Ishikawa (cell line): ENCODE measurements at regions not wholly inside any gene's neighbourhood (a gene's known extent, or its start where the extent isn't known, plus 50 kb on each side); places are given as distances from the start of the nearest gene placed in this dataset.

ENCODE experiments used
- CEBPB ChIP-seq: IDR thresholded peaks from 2 replicates; pipeline ENCODE4 v1.6.1; 2012
- CREB1 ChIP-seq: IDR thresholded peaks from 2 replicates; pipeline ENCODE4 v1.6.1; 2012; ENCODE audit warnings: low read depth
- EGR1 ChIP-seq: IDR thresholded peaks from 2 replicates; pipeline ENCODE4 v1.6.1; 2012
- EP300 ChIP-seq: IDR thresholded peaks from 2 replicates; pipeline ENCODE4 v1.6.1; 2012; ENCODE audit warnings: borderline replicate concordance
- FOXM1 ChIP-seq: IDR thresholded peaks from 2 replicates; pipeline ENCODE4 v1.6.1; 2012; ENCODE audit warnings: low read depth, borderline replicate concordance
- NFIC ChIP-seq: IDR thresholded peaks from 2 replicates; pipeline ENCODE4 v1.6.1; 2012
- RAD21 ChIP-seq: IDR thresholded peaks from 2 replicates; pipeline ENCODE4 v1.6.1; 2012; ENCODE audit warnings: low read depth
- REST ChIP-seq: IDR thresholded peaks from 2 replicates; pipeline ENCODE4 v1.6.1; 2012; ENCODE audit warnings: low read depth, mild to moderate bottlenecking
- TAF1 ChIP-seq: IDR thresholded peaks from 2 replicates; pipeline ENCODE4 v1.6.1; 2012; ENCODE audit warnings: low read depth, mild to moderate bottlenecking
- TCF12 ChIP-seq: IDR thresholded peaks from 2 replicates; pipeline ENCODE4 v1.6.1; 2012; ENCODE audit warnings: low read depth
- TEAD4 ChIP-seq: IDR thresholded peaks from 2 replicates; pipeline ENCODE4 v1.6.1; 2012
- YY1 ChIP-seq: IDR thresholded peaks from 2 replicates; pipeline ENCODE4 v1.6.1; 2012; ENCODE audit warnings: low read depth
- ZBTB7A ChIP-seq: IDR thresholded peaks from 2 replicates; pipeline ENCODE4 v1.6.1; 2012; ENCODE audit warnings: low read depth
- TF ChIP-seq, protein P1 (sequence below): IDR thresholded peaks from 2 replicates; pipeline ENCODE4 v1.6.1; 2012
- TF ChIP-seq, protein P2 (sequence below): IDR thresholded peaks from 2 replicates; pipeline ENCODE4 v1.6.1; 2012

GRCh38 chr5:25573691-25574090 is 928.9 kb upstream of the CDH10 start:
- TF ChIP-seq EP300 (no peak), RAD21 (no peak), ZBTB7A (no peak), CEBPB (no peak), YY1 (no peak), EGR1 (no peak), TCF12 (no peak), CREB1 (no peak), TAF1 (no peak), FOXM1 (no peak), NFIC (no peak)
- TF ChIP-seq, protein P1, sequence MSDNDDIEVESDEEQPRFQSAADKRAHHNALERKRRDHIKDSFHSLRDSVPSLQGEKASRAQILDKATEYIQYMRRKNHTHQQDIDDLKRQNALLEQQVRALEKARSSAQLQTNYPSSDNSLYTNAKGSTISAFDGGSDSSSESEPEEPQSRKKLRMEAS: no peak
- TF ChIP-seq, protein P2, sequence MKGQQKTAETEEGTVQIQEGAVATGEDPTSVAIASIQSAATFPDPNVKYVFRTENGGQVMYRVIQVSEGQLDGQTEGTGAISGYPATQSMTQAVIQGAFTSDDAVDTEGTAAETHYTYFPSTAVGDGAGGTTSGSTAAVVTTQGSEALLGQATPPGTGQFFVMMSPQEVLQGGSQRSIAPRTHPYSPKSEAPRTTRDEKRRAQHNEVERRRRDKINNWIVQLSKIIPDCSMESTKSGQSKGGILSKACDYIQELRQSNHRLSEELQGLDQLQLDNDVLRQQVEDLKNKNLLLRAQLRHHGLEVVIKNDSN: no peak

DNA sequence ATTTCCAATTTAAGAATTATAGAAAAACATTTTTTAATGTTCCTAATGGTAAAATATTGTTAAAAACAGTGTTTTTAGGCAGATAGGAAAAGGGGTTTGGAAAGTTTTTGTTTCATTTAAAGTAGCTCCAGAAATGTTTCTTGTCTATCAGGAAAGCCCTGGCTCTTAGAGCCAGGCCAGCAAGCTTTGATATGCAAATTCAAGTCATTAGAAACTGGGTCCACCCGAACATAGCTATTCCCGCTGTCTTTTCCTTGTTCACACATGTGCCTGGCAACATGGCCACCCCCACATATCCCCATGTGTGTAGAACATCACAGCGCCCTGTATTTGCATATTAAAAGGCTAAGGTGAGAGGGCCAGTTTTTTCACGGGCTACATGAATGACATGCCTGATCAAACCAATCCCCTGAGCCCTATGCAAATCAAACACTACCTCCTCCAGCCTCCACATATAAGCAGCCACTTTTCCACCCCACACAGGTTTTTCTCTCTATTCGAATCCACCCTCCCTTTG is 925.3 kb upstream of the CDH10 start:
- TF ChIP-seq, protein P2: no peak
- no peak for TF ChIP-seq EP300
- no peak for TF ChIP-seq TEAD4
- TF ChIP-seq TAF1: no peak
- TF ChIP-seq TCF12: no peak

DNA sequence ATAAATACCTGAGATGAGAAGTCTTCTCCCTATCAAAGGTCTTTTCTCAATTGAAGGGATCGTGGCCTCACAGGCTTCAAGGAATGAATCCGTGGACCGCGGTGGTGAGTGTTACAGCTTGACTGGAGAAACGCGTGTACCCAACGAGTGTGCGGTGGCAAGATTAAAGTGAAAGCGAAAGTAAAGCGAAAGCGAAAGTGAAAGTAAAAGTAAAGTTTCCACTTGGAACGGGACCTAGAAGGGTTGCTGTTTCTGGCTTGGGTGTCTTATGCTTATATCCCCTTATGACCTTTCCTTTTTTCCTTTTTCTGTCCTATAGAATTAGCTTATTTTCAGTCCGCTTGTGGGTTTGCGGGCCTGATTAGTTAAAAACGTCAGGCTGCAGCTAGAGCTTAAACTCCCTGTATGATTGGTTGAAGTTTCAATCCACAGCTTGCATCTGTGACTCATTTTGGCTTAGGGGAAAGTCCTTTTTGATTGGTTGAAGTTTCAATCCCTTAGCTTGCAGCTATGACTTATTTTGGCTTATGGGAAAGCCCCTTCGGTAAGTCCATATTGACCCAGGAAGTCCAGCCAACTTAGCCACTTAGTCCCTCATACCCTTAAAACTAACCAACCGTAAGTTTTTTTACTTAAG is 924.3 kb upstream of the CDH10 start:
- TF ChIP-seq, protein P2: no peak
- TF ChIP-seq CREB1 (no peak), RAD21 (no peak), EP300 (no peak)

DNA sequence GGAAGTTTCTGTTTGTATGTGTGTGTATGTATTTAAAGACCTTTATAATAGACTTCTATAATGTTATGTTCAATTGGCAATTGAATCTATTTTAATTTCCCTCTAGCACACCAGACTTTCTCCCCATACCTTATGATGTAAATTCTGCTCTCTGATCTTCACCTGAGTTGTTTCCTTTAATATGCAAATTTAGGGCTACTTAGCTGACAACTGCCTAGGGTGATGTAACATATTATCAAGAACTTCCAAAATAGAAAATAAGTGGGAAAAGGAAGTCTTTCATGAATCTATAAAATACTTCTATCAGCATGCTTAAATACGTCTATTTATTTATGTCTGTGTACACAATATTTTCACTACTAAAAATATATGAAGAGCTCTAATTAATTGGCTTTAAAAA is 923.5 kb upstream of the CDH10 start:
- TF ChIP-seq, protein P1: no peak
- no peak for TF ChIP-seq CREB1
- no peak for TF ChIP-seq RAD21
- TF ChIP-seq REST: no peak
- TF ChIP-seq EP300: no peak
- no peak for TF ChIP-seq ZBTB7A
- no peak for TF ChIP-seq TEAD4
- no peak for TF ChIP-seq TAF1
- no peak for TF ChIP-seq TCF12
- TF ChIP-seq, protein P2: no peak
- no peak for TF ChIP-seq CEBPB
- no peak for TF ChIP-seq FOXM1
- TF ChIP-seq EGR1: no peak
- no peak for TF ChIP-seq NFIC
- TF ChIP-seq YY1: no peak

DNA sequence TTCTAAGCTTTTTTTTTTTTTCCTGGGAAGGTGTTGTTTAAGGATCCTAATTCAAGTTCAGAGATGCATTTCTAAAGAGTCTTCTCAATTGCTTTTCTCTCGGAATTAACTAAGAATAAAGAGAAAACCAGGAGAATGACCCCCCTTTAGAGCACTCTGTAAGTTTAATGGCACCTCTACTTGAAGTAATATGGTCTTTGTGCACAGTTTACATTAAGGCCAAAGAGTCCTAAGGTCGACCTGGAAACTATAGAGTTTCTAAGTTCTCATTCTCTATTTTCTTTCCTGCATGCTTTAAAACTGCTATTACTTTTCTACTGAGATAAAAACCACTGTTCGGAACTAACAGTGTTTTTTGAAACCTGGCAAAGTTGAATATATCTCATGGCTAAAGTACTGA is 923.1 kb upstream of the CDH10 start:
- TF ChIP-seq TEAD4 (no peak), YY1 (no peak), CREB1 (no peak), RAD21 (no peak)
- TF ChIP-seq, protein P1: no peak
- TF ChIP-seq, protein P2: no peak

DNA sequence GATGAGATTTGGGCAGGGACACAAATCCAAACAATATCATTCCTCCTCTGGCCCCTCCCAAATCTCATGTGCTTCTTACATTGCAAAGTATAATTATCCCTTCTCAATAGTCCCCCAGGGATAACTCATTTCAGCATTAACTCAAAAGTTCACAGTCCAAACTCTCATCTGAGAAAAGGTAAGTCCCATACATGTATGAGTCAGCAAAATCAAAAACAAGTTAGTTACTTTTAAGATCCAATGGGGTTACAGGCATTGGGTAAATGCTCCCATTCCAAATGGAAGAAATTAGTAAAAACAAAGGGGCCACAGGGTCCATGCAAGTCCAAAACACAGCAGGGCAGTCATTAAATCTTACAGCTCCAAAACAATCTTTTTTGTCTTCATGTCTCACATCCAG is 917.9 kb upstream of the CDH10 start:
- no peak for TF ChIP-seq TCF12
- TF ChIP-seq TEAD4: no peak

DNA sequence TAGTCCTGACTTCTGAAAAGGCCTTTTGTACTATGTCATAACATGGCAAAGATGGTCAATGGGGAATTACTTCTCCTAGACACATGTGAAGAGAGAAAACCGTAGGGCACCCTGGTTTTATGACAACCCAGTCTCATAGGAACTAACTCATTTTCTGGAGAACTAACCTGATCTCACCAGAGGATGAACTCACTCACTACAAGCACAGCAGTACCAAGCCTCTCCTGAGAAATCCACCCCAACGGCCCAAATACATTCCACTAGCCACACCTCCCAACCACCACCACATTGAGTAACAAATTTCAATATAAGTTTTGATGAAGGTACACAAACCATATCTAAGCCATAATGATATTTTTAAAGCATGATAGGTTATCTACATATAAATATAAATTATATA is 909.3 kb upstream of the CDH10 start:
- TF ChIP-seq TAF1 (no peak), NFIC (no peak), RAD21 (no peak), TCF12 (no peak), CEBPB (no peak), EP300 (no peak), REST (no peak), ZBTB7A (no peak), FOXM1 (no peak), EGR1 (no peak), YY1 (no peak), CREB1 (no peak), TEAD4 (no peak)
- TF ChIP-seq, protein P2: no peak
- TF ChIP-seq, protein P1: no peak
